Trophoblast cell (in vitro differentiated cells and primary cell): ENCODE measurements at regions not wholly inside any gene's neighbourhood (a gene's known extent, or its start where the extent isn't known, plus 50 kb on each side); places are given as distances from the start of the nearest gene placed in this dataset.
A peak's percentile ranks its signal among the peaks of the same experiment; 100 is the strongest.

Experiments used
- DNase-seq, 2 donors: peaks; one replicate each; pipeline ENCODE4 v3.0.0-alpha.2; 2016
- H2AFZ ChIP-seq: 2 replicates; pipeline ENCODE4 v1.6.1; 2013; ENCODE audit warnings: low read length, moderate library complexity, mild to moderate bottlenecking; ENCODE audit not compliant: insufficient read depth, poor library complexity
- H2AK5ac ChIP-seq: 2 replicates; pipeline ENCODE4 v1.6.1; 2013; ENCODE audit warnings: mild to moderate bottlenecking, low read length
- H2BK120ac ChIP-seq: 2 replicates; pipeline ENCODE4 v1.6.1; 2013; ENCODE audit warnings: low read length, mild to moderate bottlenecking, moderate library complexity; ENCODE audit not compliant: insufficient read depth, poor library complexity
- H2BK12ac ChIP-seq: 2 replicates; pipeline ENCODE4 v1.6.1; 2013; ENCODE audit warnings: mild to moderate bottlenecking, low read length, moderate library complexity
- H2BK5ac ChIP-seq: 2 replicates; pipeline ENCODE4 v1.6.1; 2013; ENCODE audit warnings: low read length, low read depth, moderate library complexity, mild to moderate bottlenecking; ENCODE audit not compliant: poor library complexity
- H3K14ac ChIP-seq: 2 replicates; pipeline ENCODE4 v1.6.1; 2013; ENCODE audit warnings: mild to moderate bottlenecking, low read length
- H3K18ac ChIP-seq: 2 replicates; pipeline ENCODE4 v1.6.1; 2013; ENCODE audit warnings: mild to moderate bottlenecking, low read length
- H3K23ac ChIP-seq: 2 replicates; pipeline ENCODE4 v1.6.1; 2013; ENCODE audit warnings: low read length
- H3K27ac ChIP-seq: 2 replicates; pipeline ENCODE4 v1.5.1; 2013; ENCODE audit warnings: low read depth, mild to moderate bottlenecking, inconsistent platforms, low read length, moderate library complexity
- H3K27me3 ChIP-seq: 2 replicates; pipeline ENCODE4 v1.6.1; 2013; ENCODE audit warnings: inconsistent platforms, mild to moderate bottlenecking, low read length, moderate library complexity; ENCODE audit not compliant: insufficient read depth
- H3K36me3 ChIP-seq, 2 experiments: 1 replicate in 1 of 2; 2 replicates in 1 of 2; pipeline ENCODE4 v1.6.1; 2013; ENCODE audit warnings: low read length in 2 of 2, mild to moderate bottlenecking in 2 of 2, moderate library complexity in 1 of 2; ENCODE audit not compliant: insufficient read depth in 2 of 2, control insufficient read depth in 1 of 2
- H3K4ac ChIP-seq: 2 replicates; pipeline ENCODE4 v1.6.1; 2013; ENCODE audit warnings: low read depth, mild to moderate bottlenecking, low read length, moderate library complexity
- H3K4me1 ChIP-seq, 2 experiments: 1 replicate in 1 of 2; 2 replicates in 1 of 2; pipeline ENCODE4 v1.6.1; 2013; ENCODE audit warnings: low read length in 2 of 2, mild to moderate bottlenecking in 2 of 2, moderate library complexity in 1 of 2; ENCODE audit not compliant: insufficient read depth in 2 of 2, control insufficient read depth in 1 of 2
- H3K4me2 ChIP-seq: 2 replicates; pipeline ENCODE4 v1.6.1; 2013; ENCODE audit warnings: inconsistent platforms, mild to moderate bottlenecking, low read length, moderate library complexity
- H3K4me3 ChIP-seq: 2 replicates; pipeline ENCODE4 v1.5.1; 2013; ENCODE audit warnings: mild to moderate bottlenecking, low read depth, low read length, inconsistent platforms
- H3K79me1 ChIP-seq: one replicate; pipeline ENCODE4 v1.6.1; 2013; ENCODE audit warnings: low read length
- H3K79me2 ChIP-seq: 2 replicates; pipeline ENCODE4 v1.6.1; 2013; ENCODE audit warnings: low read length, mild to moderate bottlenecking; ENCODE audit not compliant: control insufficient read depth, insufficient read depth, poor library complexity
- H3K9ac ChIP-seq: 2 replicates; pipeline ENCODE4 v1.6.1; 2013; ENCODE audit warnings: mild to moderate bottlenecking, low read length
- H3K9me3 ChIP-seq: 2 replicates; pipeline ENCODE4 v1.6.1; 2013; ENCODE audit warnings: low read depth, mild to moderate bottlenecking, control low read depth, inconsistent platforms, low read length; ENCODE audit not compliant: insufficient read depth
- H4K12ac ChIP-seq: 2 replicates; pipeline ENCODE4 v1.6.1; 2013; ENCODE audit warnings: low read depth, mild to moderate bottlenecking, low read length, moderate library complexity
- H4K8ac ChIP-seq: 2 replicates; pipeline ENCODE4 v1.6.1; 2013; ENCODE audit warnings: low read depth, mild to moderate bottlenecking, low read length, moderate library complexity
- H4K91ac ChIP-seq: one replicate; pipeline ENCODE4 v1.6.1; 2013; ENCODE audit warnings: low read depth, mild to moderate bottlenecking, low read length, moderate library complexity
- WGBS: extraction: QIAGEN DNeasy Blood & Tissue Kit; methylation state at CpG from one replicate; pipeline ENCODE4 v1.1.7; 2013; ENCODE audit warnings: missing lambda C conversion rate; ENCODE audit not compliant: insufficient read length, insufficient coverage; ENCODE audit errors: extremely low coverage; 5-methylcytosine and 5-hydroxymethylcytosine counted together

DNA sequence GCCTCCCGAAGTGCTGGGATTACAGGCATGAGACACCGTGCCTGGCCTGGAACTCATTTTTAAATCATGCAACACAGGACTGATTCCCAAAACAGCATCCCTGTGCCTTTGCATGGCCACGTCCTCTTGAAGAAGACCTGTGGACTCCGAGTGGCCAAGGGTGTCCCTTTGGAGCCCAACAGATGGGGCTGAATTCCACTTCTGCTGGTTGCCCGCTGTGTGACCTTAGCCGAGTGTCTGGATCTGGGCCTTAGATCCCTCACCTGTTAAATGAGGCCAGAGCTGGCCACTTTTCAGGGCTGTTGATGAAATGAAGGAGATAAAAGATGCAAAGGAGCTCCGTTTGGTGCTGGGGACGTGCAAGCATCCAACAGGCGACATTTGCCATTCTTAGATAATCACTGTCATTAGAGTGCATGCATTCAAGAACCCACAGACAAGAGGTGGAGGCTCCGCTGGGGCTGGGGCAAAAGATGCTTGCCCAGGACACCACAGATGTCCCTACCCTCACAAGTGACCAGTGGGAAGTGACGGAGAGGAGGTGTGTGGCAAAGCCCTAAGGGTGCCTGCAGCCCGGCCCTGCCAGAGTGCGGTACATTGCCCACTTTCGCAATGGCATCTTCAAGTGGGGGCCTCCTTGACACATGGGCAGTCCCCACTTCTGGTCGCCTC is 354.1 kb upstream of the TNRC6C start:
- no peaks in the 10 kb centered on the region for H3K79me1 ChIP-seq
- no peak overlapping the region for H4K91ac ChIP-seq
- H2BK120ac ChIP-seq = no peak overlapping the region
- H2AFZ ChIP-seq = no peak overlapping the region
- H3K4me2 ChIP-seq = no peak overlapping the region
- no peak overlapping the region for H3K4ac ChIP-seq
- peak overlapping the region; percentile 14 for H3K9ac ChIP-seq
- H3K4me1 ChIP-seq = no peaks in the 10 kb centered on the region
- no peaks in the 10 kb centered on the region for H3K27me3 ChIP-seq
- no peak overlapping the region for H3K23ac ChIP-seq
- no peak overlapping the region for H3K4me3 ChIP-seq
- no peak overlapping the region for H3K14ac ChIP-seq
- no peak overlapping the region for H3K18ac ChIP-seq
- H2BK5ac ChIP-seq = no peak overlapping the region
- H3K27ac ChIP-seq = no peak overlapping the region
- no peak overlapping the region for H2BK12ac ChIP-seq
- no peak overlapping the region for H2AK5ac ChIP-seq
- H4K12ac ChIP-seq = no peak overlapping the region
- no peaks in the 10 kb centered on the region for H3K36me3 ChIP-seq
- no peaks in the 10 kb centered on the region for H3K9me3 ChIP-seq
- H3K79me2 ChIP-seq = no peaks in the 10 kb centered on the region
- WGBS = no CpG with 5 or more reads among the region's 15 CpGs
- no peak overlapping the region for H4K8ac ChIP-seq
- DNase-seq = no peak

DNA sequence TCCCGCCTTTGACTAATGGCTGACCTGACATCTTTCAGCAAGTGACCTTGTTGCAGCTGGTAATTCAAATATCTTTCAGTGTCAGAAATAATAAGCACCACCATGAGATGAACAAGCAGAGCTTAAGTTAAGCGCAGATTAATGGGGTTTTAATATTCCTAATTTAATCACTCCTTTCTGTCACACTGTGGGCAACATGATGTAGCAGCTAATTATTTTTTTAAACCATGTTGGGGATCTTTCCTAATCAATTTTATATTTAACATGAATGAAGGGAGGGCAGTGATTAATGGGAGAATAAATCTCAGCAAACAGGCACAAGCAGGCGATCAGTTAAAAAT is 353.6 kb upstream of the TNRC6C start:
- no peaks in the 10 kb centered on the region for H3K79me1 ChIP-seq
- no peak overlapping the region for H3K23ac ChIP-seq
- no peak overlapping the region for H3K18ac ChIP-seq
- H2AK5ac ChIP-seq = no peak overlapping the region
- no peak overlapping the region for H3K14ac ChIP-seq
- no peak overlapping the region for H2BK5ac ChIP-seq
- no peaks in the 10 kb centered on the region for H3K9me3 ChIP-seq
- H3K27me3 ChIP-seq = no peaks in the 10 kb centered on the region
- no peak overlapping the region for H4K12ac ChIP-seq
- H4K91ac ChIP-seq = no peak overlapping the region
- no CpG with 5 or more reads among the region's 3 CpGs for WGBS
- no peak overlapping the region for H3K27ac ChIP-seq
- H3K79me2 ChIP-seq = no peaks in the 10 kb centered on the region
- no peak overlapping the region for H2AFZ ChIP-seq
- H3K4me3 ChIP-seq = no peak overlapping the region
- H3K4me1 ChIP-seq = no peaks in the 10 kb centered on the region
- DNase-seq = no peak
- H3K9ac ChIP-seq = no peak overlapping the region
- no peak overlapping the region for H4K8ac ChIP-seq
- no peak overlapping the region for H2BK12ac ChIP-seq
- H3K4ac ChIP-seq = no peak overlapping the region
- no peak overlapping the region for H2BK120ac ChIP-seq
- no peaks in the 10 kb centered on the region for H3K36me3 ChIP-seq
- H3K4me2 ChIP-seq = no peak overlapping the region

DNA sequence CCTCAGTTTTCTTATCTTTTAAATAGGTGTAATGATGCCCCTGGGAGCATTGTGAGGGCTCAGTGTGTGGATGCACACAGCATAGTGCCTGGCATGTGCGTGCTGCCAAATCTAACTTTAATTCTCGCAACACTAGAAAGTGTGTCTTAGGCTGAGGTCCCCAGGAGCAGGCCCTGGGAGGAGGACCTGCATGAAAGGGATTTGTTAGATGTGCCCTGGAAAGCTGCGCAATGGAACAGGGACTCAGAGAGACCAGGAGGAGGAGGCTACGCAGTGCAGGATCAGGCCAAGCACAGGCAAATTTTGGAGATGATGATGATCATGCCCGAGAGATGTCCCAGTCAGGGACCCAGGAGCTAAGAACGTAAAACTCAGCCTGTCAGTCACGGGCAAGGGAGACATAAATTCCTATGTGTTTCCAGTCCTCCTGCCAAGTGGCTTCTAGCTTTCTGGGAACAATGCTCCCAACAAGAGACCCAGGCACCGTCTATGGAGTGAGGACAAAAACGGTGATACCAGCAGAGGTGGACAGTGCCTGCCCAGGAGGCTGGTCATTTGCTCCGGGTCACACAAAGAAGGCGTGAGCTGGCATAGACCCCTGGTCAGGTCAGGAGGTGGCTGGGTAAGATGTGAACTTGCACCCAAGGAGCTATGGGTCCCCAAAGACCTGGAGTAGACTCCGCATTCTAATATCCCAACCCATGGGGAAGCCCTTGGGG is 352.2 kb upstream of the TNRC6C start:
- H3K18ac ChIP-seq = no peak overlapping the region
- peak overlapping the region; percentile 10 for H3K23ac ChIP-seq
- no peak overlapping the region for H4K8ac ChIP-seq
- no peaks in the 10 kb centered on the region for H3K36me3 ChIP-seq
- no peak overlapping the region for H3K4me2 ChIP-seq
- H2BK12ac ChIP-seq = no peak overlapping the region
- H3K27me3 ChIP-seq = no peaks in the 10 kb centered on the region
- no peak overlapping the region for H3K4ac ChIP-seq
- H4K12ac ChIP-seq = no peak overlapping the region
- H2AFZ ChIP-seq = no peak overlapping the region
- H3K9me3 ChIP-seq = no peaks in the 10 kb centered on the region
- H2BK120ac ChIP-seq = no peak overlapping the region
- H3K14ac ChIP-seq = no peak overlapping the region
- no peak overlapping the region for H2BK5ac ChIP-seq
- no peaks in the 10 kb centered on the region for H3K79me2 ChIP-seq
- no peak overlapping the region for H3K4me3 ChIP-seq
- H3K9ac ChIP-seq = no peak overlapping the region
- no peak overlapping the region for H4K91ac ChIP-seq
- no peak overlapping the region for H2AK5ac ChIP-seq
- no peak for DNase-seq
- no peaks in the 10 kb centered on the region for H3K4me1 ChIP-seq
- no peak overlapping the region for H3K27ac ChIP-seq
- no peaks in the 10 kb centered on the region for H3K79me1 ChIP-seq
- no CpG with 5 or more reads among the region's 12 CpGs for WGBS

DNA sequence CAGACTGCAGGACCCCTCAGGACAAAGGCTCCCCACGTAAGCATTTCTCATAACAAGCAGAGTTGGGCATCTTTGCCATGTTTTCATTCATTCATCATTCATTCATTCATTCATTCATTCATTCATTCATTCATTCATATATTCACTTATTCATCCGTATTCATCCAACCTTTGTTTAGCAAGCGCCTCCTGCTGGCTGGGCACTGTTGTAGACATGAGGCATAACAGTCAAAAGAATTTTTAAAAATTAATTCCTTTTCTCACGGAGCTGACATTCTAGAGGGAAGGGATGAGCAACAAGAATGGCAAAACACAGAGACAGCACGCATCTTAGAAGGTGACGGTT is 351.7 kb upstream of the TNRC6C start:
- Histone ChIP-seq H3K14ac (no peak overlapping the region), H2BK5ac (no peak overlapping the region), H2BK120ac (no peak overlapping the region), H2AFZ (no peak overlapping the region), H3K4me2 (no peak overlapping the region), H3K4me1 (no peaks in the 10 kb centered on the region), H3K79me1 (no peaks in the 10 kb centered on the region), H4K8ac (no peak overlapping the region), H3K4me3 (no peak overlapping the region), H2BK12ac (no peak overlapping the region), H3K27me3 (no peaks in the 10 kb centered on the region), H3K18ac (no peak overlapping the region), H4K12ac (no peak overlapping the region), H3K4ac (no peak overlapping the region), H3K9me3 (no peaks in the 10 kb centered on the region), H3K27ac (no peak overlapping the region), H3K36me3 (no peaks in the 10 kb centered on the region), H4K91ac (no peak overlapping the region), H3K9ac (no peak overlapping the region), H3K23ac (no peak overlapping the region), H3K79me2 (no peaks in the 10 kb centered on the region), H2AK5ac (no peak overlapping the region)
- DNase-seq = no peak
- WGBS = 100% methylated on average over 1 of the region's 6 CpGs
